C1 segment of cervical spinal cord (tissue), 14 donors: ENCODE measurements at regions not wholly inside any gene's neighbourhood (a gene's known extent, or its start where the extent isn't known, plus 50 kb on each side); places are given as distances from the start of the nearest gene placed in this dataset.
"Not testable (repeated sequence)": the region's sequence is repeated elsewhere in the genome, so short reads cannot be mapped to it uniquely, and the experiment has no call there.

Experiments
- DNase-seq, 14 donors: peaks; one replicate each; lab custom pipeline; 2025; lab: John Stamatoyannopoulos, UW

- no peak for DNase-seq
These were observed 129.6 kb upstream of the RASGEF1B start for GRCh38 chr4:81601358-81601694.

GRCh38 chr4:81600520-81601357 is 129.0 kb upstream of the RASGEF1B start:
- no peak for DNase-seq

- DNase-seq, result no peak
These were observed 128.2 kb upstream of the RASGEF1B start for GRCh38 chr4:81599742-81600380.

- no peak for DNase-seq
These were observed 124.3 kb upstream of the RASGEF1B start for GRCh38 chr4:81595798-81596610.

GRCh38 chr4:81595287-81595686 is 123.6 kb upstream of the RASGEF1B start:
- no peak for DNase-seq

GRCh38 chr4:81594490-81595159 is 122.9 kb upstream of the RASGEF1B start:
- DNase-seq, result no peak

GRCh38 chr4:81592701-81593100 is 121.0 kb upstream of the RASGEF1B start:
- no peak for DNase-seq

- no peak for DNase-seq
These were observed 118.9 kb upstream of the RASGEF1B start for GRCh38 chr4:81590596-81590995.

- DNase-seq, result no peak
These were observed 117.6 kb upstream of the RASGEF1B start for GRCh38 chr4:81589262-81589661.

- no peak for DNase-seq
These were observed 115.0 kb upstream of the RASGEF1B start for GRCh38 chr4:81586706-81587105.

GRCh38 chr4:81580994-81581374 is 109.3 kb upstream of the RASGEF1B start:
- DNase-seq, result not testable (repeated sequence)

- DNase-seq, result no peak
These were observed 108.8 kb upstream of the RASGEF1B start for GRCh38 chr4:81580346-81580993.

- DNase-seq, result no peak
These were observed 105.7 kb upstream of the RASGEF1B start for GRCh38 chr4:81577392-81577791.

GRCh38 chr4:81574991-81575390 is 103.3 kb upstream of the RASGEF1B start:
- DNase-seq, result no peak

GRCh38 chr4:81573840-81574239 is 102.1 kb upstream of the RASGEF1B start:
- no peak for DNase-seq

- DNase-seq, result no peak
These were observed 100.7 kb upstream of the RASGEF1B start for GRCh38 chr4:81572402-81572801.

GRCh38 chr4:81571105-81571504 is 99.4 kb upstream of the RASGEF1B start:
- DNase-seq, result no peak

- peak in 2 of 14 donors; percentile 8 to 22 for DNase-seq
These were observed 94.5 kb upstream of the RASGEF1B start for GRCh38 chr4:81566161-81566591.

- DNase-seq, result peak in 12 of 14 donors; percentile 20 to 81 (median 52)
These were observed 93.6 kb upstream of the RASGEF1B start for GRCh38 chr4:81565142-81565870.

GRCh38 chr4:81564025-81564424 is 92.3 kb upstream of the RASGEF1B start:
- DNase-seq, result no peak

- no peak for DNase-seq
These were observed 90.4 kb upstream of the RASGEF1B start for GRCh38 chr4:81562093-81562492.
